NCI-H1436 (cell line): ENCODE measurements at regions not wholly inside any gene's neighbourhood (a gene's known extent, or its start where the extent isn't known, plus 50 kb on each side); places are given as distances from the start of the nearest gene placed in this dataset.

Source experiments
- DNase-seq: peaks from one replicate; lab custom pipeline; 2025; lab: John Stamatoyannopoulos, UW

- no peak for DNase-seq
Observed at GRCh38 chr15:29455530-29455929, 185.9 kb upstream of the NSMCE3 start.

- no peak for DNase-seq
Observed at GRCh38 chr15:29455055-29455454, 185.4 kb upstream of the NSMCE3 start.

- no peak for DNase-seq
Observed at GRCh38 chr15:29454506-29454905, 184.9 kb upstream of the NSMCE3 start.

GRCh38 chr15:29452881-29453731 lies 183.5 kb upstream of the NSMCE3 start:
- no peak for DNase-seq

GRCh38 chr15:29451201-29451781 lies 181.7 kb upstream of the NSMCE3 start:
- no peak for DNase-seq

GRCh38 chr15:29449136-29449535 lies 179.5 kb upstream of the NSMCE3 start:
- no peak for DNase-seq

- DNase-seq: no peak
Observed at GRCh38 chr15:29448320-29448719, 178.7 kb upstream of the NSMCE3 start.

- no peak for DNase-seq
Observed at GRCh38 chr15:29446480-29446879, 176.9 kb upstream of the NSMCE3 start.

- DNase-seq: no peak
Observed at GRCh38 chr15:29442532-29442931, 172.9 kb upstream of the NSMCE3 start.

GRCh38 chr15:29440541-29440940 lies 170.9 kb upstream of the NSMCE3 start:
- DNase-seq: no peak

- DNase-seq: no peak
Observed at GRCh38 chr15:29438703-29439055, 169.1 kb upstream of the NSMCE3 start.

GRCh38 chr15:29437888-29438702 lies 168.5 kb upstream of the NSMCE3 start:
- DNase-seq: no peak

GRCh38 chr15:29435811-29436210 lies 166.2 kb upstream of the NSMCE3 start:
- DNase-seq: no peak

- no peak for DNase-seq
Observed at GRCh38 chr15:29434280-29434679, 164.7 kb upstream of the NSMCE3 start.

GRCh38 chr15:29433507-29434248 lies 164.1 kb upstream of the NSMCE3 start:
- DNase-seq: no peak

- DNase-seq: no peak
Observed at GRCh38 chr15:29433050-29433318, 163.4 kb upstream of the NSMCE3 start.

GRCh38 chr15:29432191-29433049 lies 162.8 kb upstream of the NSMCE3 start:
- DNase-seq: no peak

- no peak for DNase-seq
Observed at GRCh38 chr15:29430831-29431230, 161.2 kb upstream of the NSMCE3 start.

- DNase-seq: no peak
Observed at GRCh38 chr15:29430124-29430523, 160.5 kb upstream of the NSMCE3 start.

GRCh38 chr15:29429584-29429983 lies 160.0 kb upstream of the NSMCE3 start:
- no peak for DNase-seq

GRCh38 chr15:29428925-29429573 lies 159.4 kb upstream of the NSMCE3 start:
- DNase-seq: no peak
